ENCODE measurements at regions not wholly inside any gene's neighbourhood (a gene's known extent, or its start where the extent isn't known, plus 50 kb on each side); places are given as distances from the start of the nearest gene placed in this dataset.

GRCh38 chr16:5561800-5562199 lies 464.2 kb upstream of the EEF2KMT start:
- H3K27me3 ChIP-seq (ENCODE audit: low read depth, low read length): no peaks in the 10 kb centered on the region

GRCh38 chr16:5560084-5560483 lies 462.5 kb upstream of the EEF2KMT start:
- no peak overlapping the region for H3K4me3 ChIP-seq (ENCODE audit: low read length)
- no peaks in the 10 kb centered on the region for H3K27me3 ChIP-seq (ENCODE audit: low read depth, low read length)
- no peaks in the 10 kb centered on the region for H3K79me2 ChIP-seq (ENCODE audit: low read length)
- H3K36me3 ChIP-seq (replicated peaks; ENCODE audit: low read depth, low read length): no peaks in the 10 kb centered on the region
- no peak overlapping the region for H2AFZ ChIP-seq (ENCODE audit: low read depth, low read length)
- no peaks in the 10 kb centered on the region for H3K9me3 ChIP-seq (ENCODE audit: insufficient read depth, low read length)
- no peak overlapping the region for H3K27ac ChIP-seq (ENCODE audit: low read length)
- no peak for TF ChIP-seq CTCF (IDR thresholded peaks at IDR 0.05; ENCODE audit: low read depth, low read length)
- TF ChIP-seq EZH2phosphoT487 (IDR thresholded peaks at IDR 0.05; ENCODE audit: low read depth): no peak
- no peaks in the 10 kb centered on the region for H3K4me1 ChIP-seq (ENCODE audit: low read length)
- H4K20me1 ChIP-seq (ENCODE audit: insufficient read depth, low read length): no peaks in the 10 kb centered on the region
- no peak overlapping the region for H3K9ac ChIP-seq (ENCODE audit: low read length)
- no peak overlapping the region for H3K4me2 ChIP-seq (ENCODE audit: low read length)

More at GRCh38 chr16:5561800-5562199, 464.2 kb upstream of the EEF2KMT start:
- H3K9ac ChIP-seq (ENCODE audit: low read length): no peak overlapping the region
- H3K27ac ChIP-seq (ENCODE audit: low read length): no peak overlapping the region
- H3K9me3 ChIP-seq (ENCODE audit: insufficient read depth, low read length): no peaks in the 10 kb centered on the region
- no peak overlapping the region for H3K4me2 ChIP-seq (ENCODE audit: low read length)
- H3K79me2 ChIP-seq (ENCODE audit: low read length): no peaks in the 10 kb centered on the region
- TF ChIP-seq CTCF (IDR thresholded peaks at IDR 0.05; ENCODE audit: low read depth, low read length) (no peak), EZH2phosphoT487 (IDR thresholded peaks at IDR 0.05; ENCODE audit: low read depth) (no peak)
- no peaks in the 10 kb centered on the region for H4K20me1 ChIP-seq (ENCODE audit: insufficient read depth, low read length)
- no peak overlapping the region for H3K4me3 ChIP-seq (ENCODE audit: low read length)
- no peak overlapping the region for H2AFZ ChIP-seq (ENCODE audit: low read depth, low read length)
- no peaks in the 10 kb centered on the region for H3K4me1 ChIP-seq (ENCODE audit: low read length)
- H3K36me3 ChIP-seq (replicated peaks; ENCODE audit: low read depth, low read length): no peaks in the 10 kb centered on the region

- no peak for TF ChIP-seq CTCF (IDR thresholded peaks at IDR 0.05; ENCODE audit: low read depth, low read length)
- no peak for TF ChIP-seq EZH2phosphoT487 (IDR thresholded peaks at IDR 0.05; ENCODE audit: low read depth)
Observed at GRCh38 chr16:5557966-5558365, 460.4 kb upstream of the EEF2KMT start.

GRCh38 chr16:5557448-5557847 lies 459.9 kb upstream of the EEF2KMT start:
- Histone ChIP-seq H3K4me1 (ENCODE audit: low read length) (no peaks in the 10 kb centered on the region), H3K4me2 (ENCODE audit: low read length) (no peak overlapping the region), H2AFZ (ENCODE audit: low read depth, low read length) (no peak overlapping the region), H4K20me1 (ENCODE audit: insufficient read depth, low read length) (no peaks in the 10 kb centered on the region), H3K4me3 (ENCODE audit: low read length) (no peak overlapping the region), H3K36me3 (replicated peaks; ENCODE audit: low read depth, low read length) (no peaks in the 10 kb centered on the region), H3K27me3 (ENCODE audit: low read depth, low read length) (no peaks in the 10 kb centered on the region), H3K79me2 (ENCODE audit: low read length) (no peaks in the 10 kb centered on the region), H3K9ac (ENCODE audit: low read length) (no peak overlapping the region), H3K9me3 (ENCODE audit: insufficient read depth, low read length) (no peaks in the 10 kb centered on the region), H3K27ac (ENCODE audit: low read length) (no peak overlapping the region)
- no peak for TF ChIP-seq CTCF (IDR thresholded peaks at IDR 0.05; ENCODE audit: low read depth, low read length)
- TF ChIP-seq EZH2phosphoT487 (IDR thresholded peaks at IDR 0.05; ENCODE audit: low read depth): no peak

More at GRCh38 chr16:5557966-5558365, 460.4 kb upstream of the EEF2KMT start:
- Histone ChIP-seq H3K4me1 (ENCODE audit: low read length) (no peaks in the 10 kb centered on the region), H3K9ac (ENCODE audit: low read length) (no peak overlapping the region), H3K4me3 (ENCODE audit: low read length) (no peak overlapping the region), H3K27ac (ENCODE audit: low read length) (no peak overlapping the region), H3K27me3 (ENCODE audit: low read depth, low read length) (no peaks in the 10 kb centered on the region), H2AFZ (ENCODE audit: low read depth, low read length) (no peak overlapping the region), H3K9me3 (ENCODE audit: insufficient read depth, low read length) (no peaks in the 10 kb centered on the region), H4K20me1 (ENCODE audit: insufficient read depth, low read length) (no peaks in the 10 kb centered on the region), H3K79me2 (ENCODE audit: low read length) (no peaks in the 10 kb centered on the region), H3K4me2 (ENCODE audit: low read length) (no peak overlapping the region), H3K36me3 (replicated peaks; ENCODE audit: low read depth, low read length) (no peaks in the 10 kb centered on the region)
